ENCODE measurements at regions not wholly inside any gene's neighbourhood (a gene's known extent, or its start where the extent isn't known, plus 50 kb on each side); places are given as distances from the start of the nearest gene placed in this dataset.

- TF ChIP-seq POLR2AphosphoS5 (IDR thresholded peaks at IDR 0.05; ENCODE audit: insufficient read depth in 1 of 2, low read depth in 1 of 2), result no peak
- TF ChIP-seq POLR2A (IDR thresholded peaks at IDR 0.05), result no peak
- Histone ChIP-seq H3K4me1 (peaks cover 14% of the 10 kb centered on the region), H3K36me3 (no peaks in the 10 kb centered on the region), H3K27ac (no peak overlapping the region), H3K9me3 (no peaks in the 10 kb centered on the region), H3K27me3 (no peaks in the 10 kb centered on the region), H3K4me3 (no peak overlapping the region)
- intact Hi-C loops (cut with DNase I), result no loop called here
- DNase-seq (ENCODE audit: extremely low spot score in 2 of 2), result no peak
These were observed 248.3 kb downstream of the DHX35 start for GRCh38 chr20:39210341-39211036.

GRCh38 chr20:39206899-39207564 lies 244.9 kb downstream of the DHX35 start:
- intact Hi-C loops (cut with DNase I), result no loop called here
- Histone ChIP-seq H3K27ac (no peak overlapping the region), H3K36me3 (no peaks in the 10 kb centered on the region), H3K4me1 (peaks cover 14% of the 10 kb centered on the region), H3K27me3 (no peaks in the 10 kb centered on the region), H3K4me3 (no peak overlapping the region), H3K9me3 (no peaks in the 10 kb centered on the region)
- DNase-seq (ENCODE audit: extremely low spot score in 2 of 2), result no peak
- TF ChIP-seq POLR2A (IDR thresholded peaks at IDR 0.05) (no peak), POLR2AphosphoS5 (IDR thresholded peaks at IDR 0.05; ENCODE audit: insufficient read depth in 1 of 2, low read depth in 1 of 2) (peak in 1 of 2 donors; percentile 70), CTCF (IDR thresholded peaks at IDR 0.05) (no peak)

GRCh38 chr20:39195582-39196021 lies 233.5 kb downstream of the DHX35 start:
- intact Hi-C loops (cut with DNase I), result no loop called here
- no peaks in the 10 kb centered on the region for H3K27me3 ChIP-seq
- TF ChIP-seq POLR2A (IDR thresholded peaks at IDR 0.05) (no peak), CTCF (IDR thresholded peaks at IDR 0.05) (no peak), POLR2AphosphoS5 (IDR thresholded peaks at IDR 0.05; ENCODE audit: insufficient read depth in 1 of 2, low read depth in 1 of 2) (no peak)
- no peak for DNase-seq (ENCODE audit: extremely low spot score in 2 of 2)
- H3K4me3 ChIP-seq, result no peak overlapping the region
- H3K4me1 ChIP-seq, result no peaks in the 10 kb centered on the region
- no peak overlapping the region for H3K27ac ChIP-seq
- H3K36me3 ChIP-seq, result no peaks in the 10 kb centered on the region
- H3K9me3 ChIP-seq, result no peaks in the 10 kb centered on the region

GRCh38 chr20:39190666-39191570 lies 228.8 kb downstream of the DHX35 start:
- intact Hi-C loops (cut with DNase I), result no loop called here
- Histone ChIP-seq H3K27me3 (no peaks in the 10 kb centered on the region), H3K27ac (no peak overlapping the region), H3K36me3 (no peaks in the 10 kb centered on the region), H3K4me1 (no peaks in the 10 kb centered on the region), H3K4me3 (no peak overlapping the region), H3K9me3 (no peaks in the 10 kb centered on the region)
- no peak for TF ChIP-seq POLR2A (IDR thresholded peaks at IDR 0.05)
- peak in 1 of 2 donors; percentile 11 for TF ChIP-seq POLR2AphosphoS5 (IDR thresholded peaks at IDR 0.05; ENCODE audit: insufficient read depth in 1 of 2, low read depth in 1 of 2)
- DNase-seq (ENCODE audit: extremely low spot score in 2 of 2), result no peak

DNA sequence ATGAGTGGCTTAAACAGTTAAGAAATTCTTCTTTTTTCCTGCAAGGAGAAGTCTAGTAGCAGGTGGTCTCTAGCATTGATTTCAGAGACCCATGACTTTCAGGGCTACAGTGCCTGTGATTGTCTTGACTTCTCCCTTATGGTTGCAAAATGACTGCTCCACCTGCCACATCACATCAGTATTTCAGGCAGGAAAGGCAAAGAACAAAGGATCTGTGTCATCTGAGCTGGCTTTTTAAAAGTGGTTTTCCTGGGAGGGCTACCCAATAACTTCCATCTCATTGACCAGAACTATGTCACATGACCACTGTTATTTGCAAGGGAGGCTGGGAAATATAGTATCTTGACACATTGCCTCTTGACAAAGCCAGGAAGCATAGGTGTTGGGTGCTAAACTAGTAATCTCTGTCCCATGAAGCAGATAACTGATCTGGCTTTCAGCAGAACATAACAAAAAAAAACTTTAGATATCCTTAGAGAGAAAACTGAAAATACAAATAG lies 226.2 kb downstream of the DHX35 start:
- H3K9me3 ChIP-seq, result no peaks in the 10 kb centered on the region
- DNase-seq (ENCODE audit: extremely low spot score in 2 of 2), result no peak
- H3K4me3 ChIP-seq, result no peak overlapping the region
- no peak for TF ChIP-seq CTCF (IDR thresholded peaks at IDR 0.05)
- TF ChIP-seq POLR2AphosphoS5 (IDR thresholded peaks at IDR 0.05; ENCODE audit: insufficient read depth in 1 of 2, low read depth in 1 of 2), result no peak
- TF ChIP-seq POLR2A (IDR thresholded peaks at IDR 0.05), result no peak
- no peaks in the 10 kb centered on the region for H3K4me1 ChIP-seq
- intact Hi-C loops (cut with DNase I), result no loop called here
- H3K36me3 ChIP-seq, result no peaks in the 10 kb centered on the region
- H3K27ac ChIP-seq, result no peak overlapping the region
- H3K27me3 ChIP-seq, result no peaks in the 10 kb centered on the region
